CD14-positive monocyte (primary cell): ENCODE measurements at regions not wholly inside any gene's neighbourhood (a gene's known extent, or its start where the extent isn't known, plus 50 kb on each side); places are given as distances from the start of the nearest gene placed in this dataset.

ENCODE experiments used
- DNase-seq, 3 donors: peaks; one replicate each; pipeline ENCODE4 v3.0.0-alpha.2; 2011 to 2022
- H2AFZ ChIP-seq: 2 replicates; pipeline ENCODE4 v1.6.0; 2012; ENCODE audit warnings: mild to moderate bottlenecking, low read depth, low read length, inconsistent platforms; ENCODE audit not compliant: insufficient read depth, poor library complexity, severe bottlenecking
- H3K27ac ChIP-seq, 2 donors: 1 replicate in 1 of 2; 2 replicates in 1 of 2; pipeline ENCODE4 v1.5.1; 2012 to 2013; ENCODE audit warnings: low read length in 2 of 2, control low read depth in 1 of 2, inconsistent platforms in 1 of 2, low read depth in 1 of 2, mild to moderate bottlenecking in 1 of 2
- H3K27me3 ChIP-seq, 2 donors: one replicate each; pipeline versions ENCODE4 v1.6.0 to v1.6.1; 2011 to 2013; ENCODE audit warnings: low read length in 2 of 2; ENCODE audit not compliant: control insufficient read depth in 2 of 2, insufficient read depth in 2 of 2
- H3K36me3 ChIP-seq, 2 donors: replicated peaks in 1 of 2; 1 replicate in 1 of 2; 2 replicates in 1 of 2; pipeline versions ENCODE4 v1.5.1 to v1.6.1; 2012 to 2013; ENCODE audit warnings: low read length in 2 of 2, control low read depth in 1 of 2, inconsistent platforms in 1 of 2, mild to moderate bottlenecking in 1 of 2; ENCODE audit not compliant: insufficient read depth in 2 of 2, control insufficient read depth in 1 of 2
- H3K4me1 ChIP-seq, 2 donors: 1 replicate in 1 of 2; 2 replicates in 1 of 2; pipeline versions ENCODE4 v1.5.1 to v1.6.1; 2012 to 2013; ENCODE audit warnings: low read length in 2 of 2, control low read depth in 1 of 2, inconsistent platforms in 1 of 2, mild to moderate bottlenecking in 1 of 2, moderate library complexity in 1 of 2; ENCODE audit not compliant: insufficient read depth in 2 of 2, control insufficient read depth in 1 of 2
- H3K4me2 ChIP-seq: replicated peaks from 2 replicates; pipeline ENCODE3; 2012; ENCODE audit warnings: low read length, moderate library complexity, mild to moderate bottlenecking; ENCODE audit not compliant: poor library complexity, severe bottlenecking; ENCODE audit errors: extremely low read depth
- H3K4me3 ChIP-seq, 3 experiments: fragments of 200-600 bp in 1 of 3; sonication (generic) in 1 of 3; replicated peaks in 1 of 3; 1 replicate in 2 of 3; 2 replicates in 1 of 3; pipeline ENCODE4 v1.5.1; 2011 to 2013; ENCODE audit warnings: low read length in 3 of 3, mild to moderate bottlenecking in 3 of 3, control low read depth in 2 of 3, low read depth in 2 of 3, inconsistent platforms in 1 of 3, moderate library complexity in 1 of 3
- H3K79me2 ChIP-seq: 2 replicates; pipeline ENCODE4 v1.6.0; 2012; ENCODE audit warnings: mild to moderate bottlenecking, control low read depth, inconsistent platforms, low read length, moderate library complexity; ENCODE audit not compliant: insufficient read depth
- H3K9ac ChIP-seq: 2 replicates; pipeline ENCODE4 v1.6.0; 2017; ENCODE audit warnings: low read length, mild to moderate bottlenecking; ENCODE audit not compliant: insufficient read depth, poor library complexity, severe bottlenecking
- H3K9me3 ChIP-seq, 2 donors: replicated peaks in 1 of 2; 1 replicate in 1 of 2; 2 replicates in 1 of 2; pipeline versions ENCODE4 v1.5.1 to v1.6.1; 2012 to 2013; ENCODE audit warnings: low read length in 2 of 2, control low read depth in 1 of 2; ENCODE audit not compliant: control insufficient read depth in 1 of 2, insufficient read depth in 1 of 2
- H4K20me1 ChIP-seq: 2 replicates; pipeline ENCODE4 v1.6.0; 2012; ENCODE audit warnings: mild to moderate bottlenecking, low read length, control low read depth, moderate library complexity; ENCODE audit not compliant: insufficient read depth
- H3K27ac Mint-ChIP-seq, 7 donors: one replicate each; pipeline ENCODE4 v1.8.0; 2020; ENCODE audit warnings: mild to moderate bottlenecking in 7 of 7, mixed read lengths in 7 of 7, moderate library complexity in 6 of 7, inconsistent platforms in 2 of 7
- H3K27me3 Mint-ChIP-seq, 3 donors: one replicate each; pipeline ENCODE4 v1.8.0; 2021 to 2022; ENCODE audit warnings: low read depth in 3 of 3, mild to moderate bottlenecking in 3 of 3, mixed read lengths in 3 of 3, moderate library complexity in 3 of 3, inconsistent platforms in 1 of 3
- H3K36me3 Mint-ChIP-seq, 2 donors: one replicate each; pipeline ENCODE4 v1.8.0; 2020; ENCODE audit warnings: mixed read lengths in 2 of 2, inconsistent platforms in 1 of 2, mild to moderate bottlenecking in 1 of 2
- H3K4me1 Mint-ChIP-seq: one replicate; pipeline ENCODE4 v1.8.0; 2020; ENCODE audit warnings: mild to moderate bottlenecking, mixed read lengths
- H3K4me3 Mint-ChIP-seq, 2 donors: one replicate each; pipeline ENCODE4 v1.8.0; 2020; ENCODE audit warnings: mild to moderate bottlenecking in 2 of 2, mixed read lengths in 2 of 2, moderate library complexity in 1 of 2
- H3K9me3 Mint-ChIP-seq, 7 donors: one replicate each; pipeline ENCODE4 v1.8.0; 2020 to 2022; ENCODE audit warnings: mixed read lengths in 7 of 7, mild to moderate bottlenecking in 6 of 7, moderate library complexity in 6 of 7, inconsistent platforms in 2 of 7
- WGBS: methylation state at CpG from one replicate; pipeline ENCODE4 v1.1.5; 2013; ENCODE audit warnings: missing lambda C conversion rate; ENCODE audit not compliant: insufficient coverage; 5-methylcytosine and 5-hydroxymethylcytosine counted together
- intact Hi-C, 2 donors: fragments of 100-400 bp; cut with micrococcal nuclease; formaldehyde crosslinking; loops; one replicate each; pipeline versions ENCODE4 v1.15.0 to v1.15.1; 2023
- TF ChIP-seq, protein P1 (sequence below): fragments of 200-600 bp; IDR thresholded peaks from one replicate; pipeline ENCODE4 v1.8.0; 2022; ENCODE audit warnings: antibody characterized with exemption, mild to moderate bottlenecking

DNA sequence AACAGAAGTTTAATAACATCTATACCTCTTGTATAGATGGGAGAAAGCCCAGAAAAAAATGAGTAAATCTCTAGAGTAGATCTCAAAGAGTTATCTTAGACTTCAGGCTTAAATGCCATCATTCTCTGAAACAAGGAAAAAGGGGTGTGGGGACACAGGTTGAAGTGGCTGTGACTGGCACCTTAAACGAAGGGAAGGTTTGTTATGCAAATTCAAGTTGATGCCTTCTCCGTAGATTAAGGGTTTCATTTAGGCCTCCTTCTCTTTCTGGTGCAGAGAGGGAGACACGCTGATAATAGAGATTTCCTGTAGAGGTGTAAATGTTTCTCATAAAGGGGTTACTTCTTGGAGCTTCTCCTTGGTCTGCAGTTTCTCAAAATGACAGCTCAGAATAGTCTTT, 252.1 kb downstream of the CD83 start:
- no peak overlapping the region for H2AFZ ChIP-seq
- no peaks in the 10 kb centered on the region for H4K20me1 ChIP-seq
- H3K27me3 ChIP-seq = no peaks in the 10 kb centered on the region
- no peaks in the 10 kb centered on the region for H3K9me3 ChIP-seq
- Mint-ChIP-seq H3K4me3 (no peak overlapping the region), H3K4me1 (peaks cover 27% of the 10 kb centered on the region), H3K9me3 (peaks cover 0 to 1% (median 0%) of the 10 kb centered on the region in 7 donors), H3K27me3 (peaks cover 0 to 1% (median 0%) of the 10 kb centered on the region in 3 donors), H3K27ac (no peak overlapping the region), H3K36me3 (no peaks in the 10 kb centered on the region)
- no peak for DNase-seq
- no peak overlapping the region for H3K4me2 ChIP-seq
- H3K4me1 ChIP-seq = peaks cover 19 to 26% of the 10 kb centered on the region in 2 donors
- 76% methylated on average over 2 of the region's 3 CpGs for WGBS
- no peaks in the 10 kb centered on the region for H3K79me2 ChIP-seq
- TF ChIP-seq, protein P1, sequence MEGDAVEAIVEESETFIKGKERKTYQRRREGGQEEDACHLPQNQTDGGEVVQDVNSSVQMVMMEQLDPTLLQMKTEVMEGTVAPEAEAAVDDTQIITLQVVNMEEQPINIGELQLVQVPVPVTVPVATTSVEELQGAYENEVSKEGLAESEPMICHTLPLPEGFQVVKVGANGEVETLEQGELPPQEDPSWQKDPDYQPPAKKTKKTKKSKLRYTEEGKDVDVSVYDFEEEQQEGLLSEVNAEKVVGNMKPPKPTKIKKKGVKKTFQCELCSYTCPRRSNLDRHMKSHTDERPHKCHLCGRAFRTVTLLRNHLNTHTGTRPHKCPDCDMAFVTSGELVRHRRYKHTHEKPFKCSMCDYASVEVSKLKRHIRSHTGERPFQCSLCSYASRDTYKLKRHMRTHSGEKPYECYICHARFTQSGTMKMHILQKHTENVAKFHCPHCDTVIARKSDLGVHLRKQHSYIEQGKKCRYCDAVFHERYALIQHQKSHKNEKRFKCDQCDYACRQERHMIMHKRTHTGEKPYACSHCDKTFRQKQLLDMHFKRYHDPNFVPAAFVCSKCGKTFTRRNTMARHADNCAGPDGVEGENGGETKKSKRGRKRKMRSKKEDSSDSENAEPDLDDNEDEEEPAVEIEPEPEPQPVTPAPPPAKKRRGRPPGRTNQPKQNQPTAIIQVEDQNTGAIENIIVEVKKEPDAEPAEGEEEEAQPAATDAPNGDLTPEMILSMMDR = no peak
- intact Hi-C loops = no loop called here
- H3K36me3 ChIP-seq = no peaks in the 10 kb centered on the region
- no peak overlapping the region for H3K9ac ChIP-seq
- H3K27ac ChIP-seq = no peak overlapping the region
- no peak overlapping the region for H3K4me3 ChIP-seq

GRCh38 chr6:14371530-14371929, 254.0 kb downstream of the CD83 start:
- no peaks in the 10 kb centered on the region for H3K36me3 Mint-ChIP-seq
- 19% methylated on average over 2 of the region's 3 CpGs for WGBS
- Histone ChIP-seq H4K20me1 (no peaks in the 10 kb centered on the region), H2AFZ (no peak overlapping the region), H3K27ac (peak overlapping the region in 1 of 2 donors; percentile 44), H3K9me3 (no peaks in the 10 kb centered on the region), H3K27me3 (no peaks in the 10 kb centered on the region), H3K79me2 (no peaks in the 10 kb centered on the region), H3K36me3 (no peaks in the 10 kb centered on the region), H3K4me2 (peak overlapping the region; percentile 42), H3K4me3 (peak overlapping the region in 1 of 3 experiments; percentile 11), H3K9ac (no peak overlapping the region), H3K4me1 (peaks cover 31 to 37% of the 10 kb centered on the region in 2 donors)
- peak; percentile 33 to 50 (median 43) for DNase-seq
- peaks cover 0 to 1% (median 0%) of the 10 kb centered on the region in 3 donors for H3K27me3 Mint-ChIP-seq
- peak overlapping the region; percentile 25 to 54 for H3K4me3 Mint-ChIP-seq
- TF ChIP-seq, protein P1 = no peak
- intact Hi-C loops = no loop called here
- peaks cover 0 to 1% (median 0%) of the 10 kb centered on the region in 7 donors for H3K9me3 Mint-ChIP-seq
- H3K4me1 Mint-ChIP-seq = peaks cover 41% of the 10 kb centered on the region
- peak overlapping the region in 6 of 7 donors; percentile 1 to 52 (median 18) for H3K27ac Mint-ChIP-seq
